IMR-90 (cell line): ENCODE measurements at regions not wholly inside any gene's neighbourhood (a gene's known extent, or its start where the extent isn't known, plus 50 kb on each side); places are given as distances from the start of the nearest gene placed in this dataset.

Experiments
- ATAC-seq: fragments of 200-7000 bp; cut with Tn5 transposase; 2 replicates; pipeline ENCODE4 v1.9.1; 2020; ENCODE audit warnings: low read depth, mild to moderate bottlenecking, moderate library complexity
- BruUV-seq: library from RNA; stranded (reverse); fragments of 400-500 nt; replicated peaks from 2 replicates; lab custom pipeline; 2021; lab: Mats Ljungman, UMichigan
- CTCF ChIA-PET: fragments of 300-600 bp; formaldehyde crosslinking; extraction: SDS; loops from one replicate; lab custom pipeline; 2021; ENCODE audit warnings: antibody characterized with exemption; lab: Yijun Ruan, JAX
- POLR2A ChIA-PET: fragments of 300-600 bp; sonication (Branson Sonifier 250); formaldehyde crosslinking; loops from one replicate; lab custom pipeline; 2022; ENCODE audit warnings: antibody characterized with exemption; ENCODE audit not compliant: unreplicated experiment; lab: Charles Lee
- DNase-seq: peaks from one replicate; pipeline ENCODE4 v3.0.0; 2013
- H2AFZ ChIP-seq: replicated peaks from 2 replicates; pipeline ENCODE3; 2013; ENCODE audit warnings: low read length, mild to moderate bottlenecking; ENCODE audit not compliant: poor library complexity
- H2AK5ac ChIP-seq: 2 replicates; pipeline ENCODE4 v1.6.1; 2013; ENCODE audit warnings: low read depth, low read length, inconsistent platforms
- H2AK9ac ChIP-seq: replicated peaks from 2 replicates; pipeline ENCODE3; 2013; ENCODE audit warnings: mild to moderate bottlenecking, low read depth, low read length, moderate library complexity; ENCODE audit not compliant: poor library complexity
- H2BK120ac ChIP-seq: 2 replicates; pipeline ENCODE4 v1.6.1; 2013; ENCODE audit warnings: low read depth, low read length, inconsistent platforms
- H2BK15ac ChIP-seq: 3 replicates; pipeline ENCODE4 v1.6.1; 2013; ENCODE audit warnings: low read depth, low read length, inconsistent platforms
- H2BK20ac ChIP-seq: 2 replicates; pipeline ENCODE4 v1.6.1; 2013; ENCODE audit warnings: low read depth, mild to moderate bottlenecking, inconsistent platforms, low read length, moderate library complexity
- H2BK5ac ChIP-seq: 2 replicates; pipeline ENCODE4 v1.6.1; 2013; ENCODE audit warnings: mild to moderate bottlenecking, low read depth, low read length, inconsistent platforms; ENCODE audit not compliant: poor library complexity, severe bottlenecking
- H3K14ac ChIP-seq: replicated peaks from 2 replicates; pipeline ENCODE4 v1.6.1; 2013; ENCODE audit warnings: low read depth, low read length, inconsistent platforms
- H3K18ac ChIP-seq: 2 replicates; pipeline ENCODE4 v1.6.1; 2013; ENCODE audit warnings: low read depth, low read length, control low read depth
- H3K23ac ChIP-seq: 2 replicates; pipeline ENCODE4 v1.6.1; 2013; ENCODE audit warnings: low read depth, low read length, inconsistent platforms
- H3K27ac ChIP-seq: 2 replicates; pipeline ENCODE4 v1.5.1; 2013; ENCODE audit warnings: mild to moderate bottlenecking, control low read depth, low read length; ENCODE audit not compliant: insufficient read depth
- H3K27me3 ChIP-seq: 2 replicates; pipeline ENCODE4 v1.6.1; 2013; ENCODE audit warnings: low read length; ENCODE audit not compliant: control insufficient read depth, insufficient read depth
- H3K36me3 ChIP-seq: 2 replicates; pipeline ENCODE4 v1.6.1; 2013; ENCODE audit warnings: low read length, mixed read lengths; ENCODE audit not compliant: control insufficient read depth, insufficient read depth
- H3K4ac ChIP-seq: 2 replicates; pipeline ENCODE4 v1.6.1; 2013; ENCODE audit warnings: low read depth, low read length, inconsistent platforms
- H3K4me1 ChIP-seq: 2 replicates; pipeline ENCODE4 v1.6.1; 2013; ENCODE audit warnings: low read length, mixed read lengths; ENCODE audit not compliant: control insufficient read depth, insufficient read depth
- H3K4me2 ChIP-seq: 2 replicates; pipeline ENCODE4 v1.6.1; 2013; ENCODE audit warnings: low read depth, mild to moderate bottlenecking, control low read depth, low read length, moderate library complexity
- H3K4me3 ChIP-seq: 2 replicates; pipeline ENCODE4 v1.5.1; 2013; ENCODE audit warnings: low read depth, mild to moderate bottlenecking, control low read depth, low read length, moderate library complexity; ENCODE audit not compliant: insufficient read depth
- H3K56ac ChIP-seq: 2 replicates; pipeline ENCODE4 v1.6.1; 2013; ENCODE audit warnings: low read length, inconsistent platforms; ENCODE audit not compliant: insufficient read depth; ENCODE audit errors: extremely low read depth
- H3K79me1 ChIP-seq, 2 experiments: 2 replicates each; pipeline ENCODE4 v1.6.1; 2013; ENCODE audit warnings: low read length in 2 of 2, inconsistent platforms in 1 of 2, low read depth in 1 of 2
- H3K9ac ChIP-seq: 2 replicates; pipeline ENCODE4 v1.6.1; 2013; ENCODE audit warnings: low read depth, low read length, control low read depth
- H3K9me1 ChIP-seq: 2 replicates; pipeline ENCODE4 v1.6.1; 2013; ENCODE audit warnings: low read length, inconsistent platforms; ENCODE audit not compliant: insufficient read depth
- H3K9me3 ChIP-seq: 2 replicates; pipeline ENCODE4 v1.6.1; 2013; ENCODE audit warnings: low read length; ENCODE audit not compliant: control insufficient read depth, insufficient read depth
- H4K20me1 ChIP-seq: 2 replicates; pipeline ENCODE4 v1.6.1; 2013; ENCODE audit warnings: low read length, inconsistent platforms; ENCODE audit not compliant: insufficient read depth
- H4K5ac ChIP-seq: 2 replicates; pipeline ENCODE4 v1.6.1; 2013; ENCODE audit warnings: mild to moderate bottlenecking, low read depth, low read length, control low read depth
- H4K8ac ChIP-seq, 2 experiments: 2 replicates each; pipeline ENCODE4 v1.6.1; 2013; ENCODE audit warnings: low read depth in 2 of 2, low read length in 2 of 2, control low read depth in 1 of 2, inconsistent platforms in 1 of 2
- H4K91ac ChIP-seq: 2 replicates; pipeline ENCODE4 v1.6.1; 2013; ENCODE audit warnings: low read depth, low read length, inconsistent platforms; ENCODE audit not compliant: insufficient read depth
- CHD1 ChIP-seq: IDR thresholded peaks from 2 replicates; pipeline ENCODE4 v1.6.1; 2012; ENCODE audit warnings: low read depth, low read length, improper control_type of control experiment
- ELK1 ChIP-seq: fragments of 150-350 bp; IDR thresholded peaks from 2 replicates; pipeline ENCODE4 v1.6.1; 2016; ENCODE audit warnings: low read depth, mild to moderate bottlenecking, low read length, moderate library complexity, borderline replicate concordance
- FOS ChIP-seq: fragments of 150-350 bp; IDR thresholded peaks from 2 replicates; pipeline ENCODE4 v1.6.1; 2016; ENCODE audit warnings: low read depth, low read length
- MAFK ChIP-seq: IDR thresholded peaks from 2 replicates; pipeline ENCODE4 v1.6.1; 2012; ENCODE audit warnings: low read depth, low read length, improper control_type of control experiment
- MXI1 ChIP-seq: IDR thresholded peaks from 2 replicates; pipeline ENCODE4 v1.6.1; 2012; ENCODE audit warnings: low read depth, mild to moderate bottlenecking, low read length, moderate library complexity, borderline replicate concordance
- NFE2L2 ChIP-seq: fragments of 150-350 bp; IDR thresholded peaks from 2 replicates; pipeline ENCODE4 v1.6.1; 2016; ENCODE audit warnings: low read depth, mild to moderate bottlenecking, low read length
- RCOR1 ChIP-seq: IDR thresholded peaks from 2 replicates; pipeline ENCODE4 v1.6.1; 2012; ENCODE audit warnings: mild to moderate bottlenecking, low read length, improper control_type of control experiment; ENCODE audit not compliant: insufficient replicate concordance
- SMC3 ChIP-seq: fragments of 150-350 bp; IDR thresholded peaks from 2 replicates; pipeline ENCODE4 v1.6.1; 2016; ENCODE audit warnings: low read depth, mild to moderate bottlenecking, antibody characterized with exemption, low read length, moderate library complexity
- USF2 ChIP-seq: fragments of 150-350 bp; IDR thresholded peaks from 2 replicates; pipeline ENCODE4 v1.6.1; 2017; ENCODE audit warnings: mild to moderate bottlenecking, antibody characterized with exemption, low read length, low read depth
- WGBS, 2 experiments: methylation state at CpG; one replicate each; pipeline versions ENCODE4 v1.1.5 to v1.1.7; 2013; ENCODE audit warnings: missing lambda C conversion rate in 2 of 2; ENCODE audit not compliant: insufficient read length in 1 of 2; ENCODE audit errors: extremely low coverage in 2 of 2; 5-methylcytosine and 5-hydroxymethylcytosine counted together
- dilution Hi-C: fragments of 300-500 bp; cut with HindIII; formaldehyde crosslinking; loops from one replicate; pipeline ENCODE4 v1.14.3; 2018; ENCODE audit warnings: low sequenced_read_pairs; ENCODE audit not compliant: unreplicated experiment
- in situ Hi-C: fragments of 300-500 bp; cut with MboI; formaldehyde crosslinking; loops from 3 replicates; pipeline ENCODE4 v1.14.3; 2019; ENCODE audit warnings: low sequenced_read_pairs, inconsistent platforms, mixed read lengths
- intact Hi-C: fragments of 100-400 bp; cut with micrococcal nuclease; formaldehyde crosslinking; loops from 2 replicates; pipeline ENCODE4 v1.10.0; 2022
- TF ChIP-seq, protein P1 (sequence below): conservative IDR thresholded peaks from 2 replicates; pipeline ENCODE4 v1.5.1; 2012; ENCODE audit warnings: mild to moderate bottlenecking, low read depth, low read length, improper control_type of control experiment

- TF ChIP-seq ELK1 (no peak), FOS (no peak), SMC3 (no peak), NFE2L2 (no peak), CHD1 (no peak), USF2 (no peak), MAFK (no peak), MXI1 (no peak), RCOR1 (no peak)
- TF ChIP-seq, protein P1, sequence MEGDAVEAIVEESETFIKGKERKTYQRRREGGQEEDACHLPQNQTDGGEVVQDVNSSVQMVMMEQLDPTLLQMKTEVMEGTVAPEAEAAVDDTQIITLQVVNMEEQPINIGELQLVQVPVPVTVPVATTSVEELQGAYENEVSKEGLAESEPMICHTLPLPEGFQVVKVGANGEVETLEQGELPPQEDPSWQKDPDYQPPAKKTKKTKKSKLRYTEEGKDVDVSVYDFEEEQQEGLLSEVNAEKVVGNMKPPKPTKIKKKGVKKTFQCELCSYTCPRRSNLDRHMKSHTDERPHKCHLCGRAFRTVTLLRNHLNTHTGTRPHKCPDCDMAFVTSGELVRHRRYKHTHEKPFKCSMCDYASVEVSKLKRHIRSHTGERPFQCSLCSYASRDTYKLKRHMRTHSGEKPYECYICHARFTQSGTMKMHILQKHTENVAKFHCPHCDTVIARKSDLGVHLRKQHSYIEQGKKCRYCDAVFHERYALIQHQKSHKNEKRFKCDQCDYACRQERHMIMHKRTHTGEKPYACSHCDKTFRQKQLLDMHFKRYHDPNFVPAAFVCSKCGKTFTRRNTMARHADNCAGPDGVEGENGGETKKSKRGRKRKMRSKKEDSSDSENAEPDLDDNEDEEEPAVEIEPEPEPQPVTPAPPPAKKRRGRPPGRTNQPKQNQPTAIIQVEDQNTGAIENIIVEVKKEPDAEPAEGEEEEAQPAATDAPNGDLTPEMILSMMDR, result no peak
- H2AFZ ChIP-seq, result no peak overlapping the region
- intact Hi-C loops (no loop called here), in situ Hi-C loops (no loop called here), dilution Hi-C loops (no loop called here)
- ChIA-PET POLR2A (no interaction called here), CTCF (no interaction called here)
- no TSS peak for BruUV-seq
- no peak overlapping the region for H3K23ac ChIP-seq
- no peak overlapping the region for H3K4ac ChIP-seq
- no peak overlapping the region for H3K4me3 ChIP-seq
- no peak for DNase-seq
- no peak overlapping the region for H2BK15ac ChIP-seq
- H2BK5ac ChIP-seq, result no peak overlapping the region
- no peak overlapping the region for H3K9ac ChIP-seq
- H3K27me3 ChIP-seq, result no peaks in the 10 kb centered on the region
- no peak overlapping the region for H3K56ac ChIP-seq
- H3K4me1 ChIP-seq, result no peaks in the 10 kb centered on the region
- no peak for ATAC-seq
- no peaks in the 10 kb centered on the region for H3K36me3 ChIP-seq
- H3K9me1 ChIP-seq, result no peaks in the 10 kb centered on the region
- no peak overlapping the region for H4K91ac ChIP-seq
- H2BK120ac ChIP-seq, result no peak overlapping the region
- H2BK20ac ChIP-seq, result no peak overlapping the region
- H3K27ac ChIP-seq, result no peak overlapping the region
- no peaks in the 10 kb centered on the region for H3K79me1 ChIP-seq
- no peak overlapping the region for H3K18ac ChIP-seq
- no CpG with 5 or more reads among the region's 1 CpG for WGBS, 2 experiments
- H4K5ac ChIP-seq, result no peak overlapping the region
- H2AK9ac ChIP-seq, result no peak overlapping the region
- no peak overlapping the region for H2AK5ac ChIP-seq
- H3K4me2 ChIP-seq, result no peak overlapping the region
- H3K14ac ChIP-seq, result no peak overlapping the region
- no peak overlapping the region for H4K8ac ChIP-seq
- peaks cover 6% of the 10 kb centered on the region; the same call in 1 of the 2 replicates for H3K9me3 ChIP-seq
- H4K20me1 ChIP-seq, result no peaks in the 10 kb centered on the region
Measured at GRCh38 chr14:48086516-48086915, 411.1 kb upstream of the MDGA2 start.
